Epithelial cell of proximal tubule (primary cell): ENCODE measurements at regions not wholly inside any gene's neighbourhood (a gene's known extent, or its start where the extent isn't known, plus 50 kb on each side); places are given as distances from the start of the nearest gene placed in this dataset.

Experiments
- DNase-seq: peaks from one replicate; pipeline ENCODE4 v3.0.0-alpha.2; 2011; ENCODE audit warnings: low read depth
- H3K4me3 ChIP-seq: 2 replicates; pipeline ENCODE4 v1.5.1; 2011; ENCODE audit warnings: low read depth, mild to moderate bottlenecking, low read length
- CTCF ChIP-seq: conservative IDR thresholded peaks from 2 replicates; pipeline ENCODE4 v1.5.1; 2012; ENCODE audit warnings: low read depth, mild to moderate bottlenecking, low read length

- no peak for DNase-seq
- no peak overlapping the region for H3K4me3 ChIP-seq
- TF ChIP-seq CTCF, result no peak
Observed at GRCh38 chr1:17979815-17980214, 127.8 kb upstream of the IGSF21 start.

DNA sequence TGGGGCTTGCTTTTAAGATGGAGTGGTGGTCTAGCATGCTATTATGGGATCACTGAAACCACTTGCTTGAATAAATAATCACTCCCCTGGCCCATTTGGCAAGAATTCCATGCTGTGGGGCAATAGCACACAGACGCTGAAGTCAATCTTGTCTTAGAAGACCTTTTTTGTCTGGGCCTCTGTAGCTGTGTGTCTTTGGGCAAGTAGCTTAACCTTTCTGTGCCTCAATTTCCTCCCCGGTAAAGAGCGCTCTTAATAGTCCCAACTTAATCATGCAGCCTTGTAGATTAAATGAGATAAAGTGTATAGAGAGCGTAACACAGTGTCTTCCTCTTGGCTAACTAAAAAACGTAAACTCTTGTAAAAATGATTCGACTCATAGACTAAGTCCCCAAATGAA, 125.4 kb upstream of the IGSF21 start:
- no peak for DNase-seq
- H3K4me3 ChIP-seq, result no peak overlapping the region
- TF ChIP-seq CTCF, result no peak

DNA sequence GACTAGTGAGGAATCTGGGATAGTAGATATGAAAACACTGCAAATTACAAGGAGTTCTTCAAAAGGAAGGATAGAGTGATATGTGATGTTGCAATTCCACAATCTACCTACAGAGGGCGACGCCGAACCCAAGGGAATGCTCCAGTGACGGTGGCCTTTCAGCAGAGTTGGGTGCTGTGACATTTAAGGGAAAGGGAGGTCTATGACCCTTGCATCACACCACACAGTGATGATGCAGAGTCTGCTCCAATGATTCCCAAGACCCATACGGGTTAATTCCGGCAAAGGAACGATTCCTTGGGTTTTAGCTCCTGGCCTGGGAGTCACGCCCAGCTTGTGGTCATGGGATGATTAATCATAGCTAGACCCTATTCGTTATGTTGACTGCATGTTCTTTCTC, 123.0 kb upstream of the IGSF21 start:
- no peak overlapping the region for H3K4me3 ChIP-seq
- TF ChIP-seq CTCF, result peak; percentile 69
- DNase-seq, result no peak

GRCh38 chr1:17986156-17986555, 121.4 kb upstream of the IGSF21 start:
- TF ChIP-seq CTCF, result no peak
- no peak overlapping the region for H3K4me3 ChIP-seq
- DNase-seq, result no peak

GRCh38 chr1:17990401-17990800, 117.2 kb upstream of the IGSF21 start:
- no peak for TF ChIP-seq CTCF

GRCh38 chr1:17991996-17992395, 115.6 kb upstream of the IGSF21 start:
- DNase-seq, result no peak
- no peak overlapping the region for H3K4me3 ChIP-seq
- no peak for TF ChIP-seq CTCF

More at GRCh38 chr1:17990401-17990800, 117.2 kb upstream of the IGSF21 start:
- no peak overlapping the region for H3K4me3 ChIP-seq
- no peak for DNase-seq

GRCh38 chr1:17992800-17993199, 114.8 kb upstream of the IGSF21 start:
- H3K4me3 ChIP-seq, result no peak overlapping the region
- TF ChIP-seq CTCF, result no peak
- DNase-seq, result no peak
